ENCODE measurements at regions not wholly inside any gene's neighbourhood (a gene's known extent, or its start where the extent isn't known, plus 50 kb on each side); places are given as distances from the start of the nearest gene placed in this dataset.

DNA sequence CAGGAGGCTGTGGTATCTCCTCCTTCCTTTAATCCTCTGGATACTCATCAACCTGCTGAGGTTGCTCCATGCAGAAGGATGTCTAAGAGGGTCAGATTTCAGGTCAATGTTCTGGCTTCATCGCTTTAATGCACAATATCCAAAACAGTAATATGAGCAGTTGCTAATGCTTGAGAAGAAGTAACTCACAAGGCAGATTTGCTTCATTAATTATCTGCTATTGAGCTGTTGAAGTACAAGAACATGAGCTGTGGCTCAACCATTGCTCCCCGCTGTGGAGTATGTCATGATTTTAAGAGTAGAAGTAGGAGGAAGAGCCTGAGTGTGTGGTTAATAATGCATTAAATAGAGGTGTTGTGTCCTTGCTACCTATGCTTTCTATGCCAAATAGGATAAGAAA lies 1412.9 kb upstream of the ALCAM start:
- Histone ChIP-seq H3K4me3 (ENCODE audit: low read length in 2 of 2) (no peak overlapping the region), H2BK5ac (ENCODE audit: low read length) (no peak overlapping the region), H3K79me1 (ENCODE audit: low read depth, low read length) (no peaks in the 10 kb centered on the region), H3K18ac (ENCODE audit: low read length) (no peak overlapping the region), H3K14ac (ENCODE audit: low read length) (no peak overlapping the region), H3K4me2 (ENCODE audit: insufficient read depth, low read length, poor library complexity, severe bottlenecking) (no peak overlapping the region), H3K36me3 (replicated peaks in 1 of 2; ENCODE audit: control insufficient read depth in 2 of 2, insufficient read depth in 2 of 2, low read length in 2 of 2) (no peaks in the 10 kb centered on the region), H3K4ac (ENCODE audit: low read length) (no peak overlapping the region), H3K9ac (ENCODE audit: low read depth, low read length, poor library complexity) (no peak overlapping the region), H2BK15ac (ENCODE audit: low read length) (no peak overlapping the region), H2BK120ac (ENCODE audit: low read depth, low read length) (no peak overlapping the region), H2AFZ (ENCODE audit: low read length) (no peak overlapping the region), H2AK5ac (ENCODE audit: low read depth, low read length) (no peak overlapping the region), H4K8ac (ENCODE audit: low read depth, low read length) (no peak overlapping the region), H3K9me3 (replicated peaks in 1 of 2; ENCODE audit: control insufficient read depth in 2 of 2, insufficient read depth in 1 of 2, low read depth in 1 of 2, low read length in 2 of 2) (no peaks in the 10 kb centered on the region), H3K23ac (ENCODE audit: low read depth, low read length, poor library complexity) (no peak overlapping the region), H2BK12ac (ENCODE audit: low read length) (no peak overlapping the region), H3K27ac (replicated peaks; ENCODE audit: low read length) (no peak overlapping the region), H3K4me1 (ENCODE audit: control insufficient read depth in 2 of 2, insufficient read depth in 1 of 2, low read depth in 1 of 2, low read length in 2 of 2) (no peaks in the 10 kb centered on the region), H4K91ac (ENCODE audit: low read depth, low read length, poor library complexity) (no peak overlapping the region), H3K27me3 (ENCODE audit: control insufficient read depth in 3 of 3, insufficient read depth in 3 of 3, low read depth in 1 of 3, low read length in 3 of 3) (no peaks in the 10 kb centered on the region)
- no CpG with 5 or more reads among the region's 2 CpGs for WGBS, 2 donors (ENCODE audit: extremely low coverage in 2 of 2, insufficient read length in 2 of 2, insufficient replicate concordance in 1 of 2)
- no peak for DNase-seq (ENCODE audit: low spot score)

DNA sequence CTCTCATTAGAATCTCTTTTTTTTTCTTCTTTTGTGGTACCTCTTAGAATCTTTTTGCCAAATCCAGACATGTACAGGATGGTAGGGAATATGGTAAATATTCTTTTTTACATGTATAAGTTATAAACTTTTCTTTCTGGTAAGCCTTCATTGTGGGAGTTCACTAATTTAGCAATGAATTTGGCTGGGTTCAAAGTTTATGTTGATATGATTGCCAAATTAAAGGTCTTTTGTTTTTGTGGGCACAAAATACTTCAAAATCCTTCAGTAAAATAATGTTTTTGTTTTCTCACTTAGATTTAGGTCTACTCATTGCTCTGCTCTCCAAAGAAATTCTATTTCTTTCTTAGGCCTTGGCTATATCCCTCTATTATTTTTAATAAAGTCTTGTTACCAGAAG lies 1405.9 kb upstream of the ALCAM start:
- no peak overlapping the region for H3K14ac ChIP-seq (ENCODE audit: low read length)
- no peak overlapping the region for H2BK120ac ChIP-seq (ENCODE audit: low read depth, low read length)
- H2AK5ac ChIP-seq (ENCODE audit: low read depth, low read length): no peak overlapping the region
- H2BK15ac ChIP-seq (ENCODE audit: low read length): no peak overlapping the region
- peaks cover 0 to 3% of the 10 kb centered on the region in 2 donors for H3K4me1 ChIP-seq (ENCODE audit: control insufficient read depth in 2 of 2, insufficient read depth in 1 of 2, low read depth in 1 of 2, low read length in 2 of 2)
- no peaks in the 10 kb centered on the region for H3K36me3 ChIP-seq (replicated peaks in 1 of 2; ENCODE audit: control insufficient read depth in 2 of 2, insufficient read depth in 2 of 2, low read length in 2 of 2)
- no peaks in the 10 kb centered on the region for H3K9me3 ChIP-seq (replicated peaks in 1 of 2; ENCODE audit: control insufficient read depth in 2 of 2, insufficient read depth in 1 of 2, low read depth in 1 of 2, low read length in 2 of 2)
- H3K18ac ChIP-seq (ENCODE audit: low read length): no peak overlapping the region
- H3K27ac ChIP-seq (replicated peaks; ENCODE audit: low read length): no peak overlapping the region
- H4K91ac ChIP-seq (ENCODE audit: low read depth, low read length, poor library complexity): no peak overlapping the region
- no peak overlapping the region for H3K4me3 ChIP-seq (ENCODE audit: low read length in 2 of 2)
- no peak overlapping the region for H4K8ac ChIP-seq (ENCODE audit: low read depth, low read length)
- no peaks in the 10 kb centered on the region for H3K27me3 ChIP-seq (ENCODE audit: control insufficient read depth in 3 of 3, insufficient read depth in 3 of 3, low read depth in 1 of 3, low read length in 3 of 3)
- no peak overlapping the region for H3K23ac ChIP-seq (ENCODE audit: low read depth, low read length, poor library complexity)
- no peak for DNase-seq (ENCODE audit: low spot score)
- no peak overlapping the region for H2AFZ ChIP-seq (ENCODE audit: low read length)
- no peak overlapping the region for H3K4me2 ChIP-seq (ENCODE audit: insufficient read depth, low read length, poor library complexity, severe bottlenecking)
- no peak overlapping the region for H2BK12ac ChIP-seq (ENCODE audit: low read length)
- H3K4ac ChIP-seq (ENCODE audit: low read length): no peak overlapping the region
- no peaks in the 10 kb centered on the region for H3K79me1 ChIP-seq (ENCODE audit: low read depth, low read length)
- no peak overlapping the region for H3K9ac ChIP-seq (ENCODE audit: low read depth, low read length, poor library complexity)
- H2BK5ac ChIP-seq (ENCODE audit: low read length): no peak overlapping the region

DNA sequence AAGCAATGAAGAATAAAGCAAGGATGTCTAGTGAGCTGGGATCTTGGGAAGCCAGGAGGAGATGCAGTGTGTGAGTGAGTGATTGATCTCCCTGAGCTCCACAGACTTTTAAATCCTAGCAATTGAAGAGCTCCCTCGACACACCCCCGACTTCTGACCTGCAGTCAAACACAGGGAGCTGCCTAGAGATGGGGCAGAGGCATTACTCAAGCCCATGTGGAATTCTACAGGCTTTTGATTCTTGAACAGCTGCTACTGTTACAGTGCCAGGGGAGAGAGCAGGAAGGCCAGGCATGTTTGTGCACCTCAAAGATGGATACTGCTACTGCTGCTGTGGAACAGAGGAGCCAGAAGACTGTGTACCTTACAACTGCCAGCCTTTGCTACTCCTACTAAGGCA lies 1403.1 kb upstream of the ALCAM start:
- no CpG with 5 or more reads among the region's 2 CpGs for WGBS, 2 donors (ENCODE audit: extremely low coverage in 2 of 2, insufficient read length in 2 of 2, insufficient replicate concordance in 1 of 2)
- no peak overlapping the region for H2BK120ac ChIP-seq (ENCODE audit: low read depth, low read length)

DNA sequence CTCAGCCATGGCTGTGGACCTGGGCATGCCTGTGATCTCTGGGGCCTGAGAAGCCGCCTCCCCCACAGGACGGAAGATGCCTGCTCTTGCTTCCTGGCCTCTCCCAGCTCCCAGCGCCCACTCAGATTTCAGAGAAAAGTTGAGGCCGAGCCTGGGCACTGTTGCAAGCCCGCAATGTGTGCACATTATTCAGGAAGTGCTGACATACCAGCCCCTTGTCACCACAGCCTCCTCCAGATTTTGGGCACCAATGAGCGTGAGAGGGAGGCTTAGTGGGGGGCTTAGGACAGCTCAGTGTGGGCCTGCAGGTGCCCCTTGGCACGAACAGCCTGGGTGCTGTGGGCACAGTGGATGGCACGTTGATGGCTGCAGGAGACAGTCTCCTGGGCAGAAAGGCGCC lies 1400.9 kb upstream of the ALCAM start:
- Histone ChIP-seq H3K14ac (ENCODE audit: low read length) (no peak overlapping the region), H3K27ac (replicated peaks; ENCODE audit: low read length) (no peak overlapping the region), H2AFZ (ENCODE audit: low read length) (no peak overlapping the region), H3K4me2 (ENCODE audit: insufficient read depth, low read length, poor library complexity, severe bottlenecking) (no peak overlapping the region), H4K91ac (ENCODE audit: low read depth, low read length, poor library complexity) (no peak overlapping the region), H3K18ac (ENCODE audit: low read length) (no peak overlapping the region), H3K4me1 (ENCODE audit: control insufficient read depth in 2 of 2, insufficient read depth in 1 of 2, low read depth in 1 of 2, low read length in 2 of 2) (peaks cover 0 to 3% of the 10 kb centered on the region in 2 donors), H3K27me3 (ENCODE audit: control insufficient read depth in 3 of 3, insufficient read depth in 3 of 3, low read depth in 1 of 3, low read length in 3 of 3) (no peaks in the 10 kb centered on the region), H2BK5ac (ENCODE audit: low read length) (no peak overlapping the region), H2BK12ac (ENCODE audit: low read length) (no peak overlapping the region), H3K79me1 (ENCODE audit: low read depth, low read length) (no peaks in the 10 kb centered on the region), H2BK120ac (ENCODE audit: low read depth, low read length) (no peak overlapping the region), H3K36me3 (replicated peaks in 1 of 2; ENCODE audit: control insufficient read depth in 2 of 2, insufficient read depth in 2 of 2, low read length in 2 of 2) (no peaks in the 10 kb centered on the region), H3K4ac (ENCODE audit: low read length) (no peak overlapping the region), H4K8ac (ENCODE audit: low read depth, low read length) (no peak overlapping the region), H3K9me3 (replicated peaks in 1 of 2; ENCODE audit: control insufficient read depth in 2 of 2, insufficient read depth in 1 of 2, low read depth in 1 of 2, low read length in 2 of 2) (no peaks in the 10 kb centered on the region), H2BK15ac (ENCODE audit: low read length) (no peak overlapping the region), H3K4me3 (ENCODE audit: low read length in 2 of 2) (no peak overlapping the region), H3K9ac (ENCODE audit: low read depth, low read length, poor library complexity) (no peak overlapping the region), H3K23ac (ENCODE audit: low read depth, low read length, poor library complexity) (no peak overlapping the region), H2AK5ac (ENCODE audit: low read depth, low read length) (no peak overlapping the region)
- no peak for DNase-seq (ENCODE audit: low spot score)
- WGBS, 2 donors (ENCODE audit: extremely low coverage in 2 of 2, insufficient read length in 2 of 2, insufficient replicate concordance in 1 of 2): no CpG with 5 or more reads among the region's 9 CpGs

More for the DNA sequence above, 1403.1 kb upstream of the ALCAM start:
- Histone ChIP-seq H3K79me1 (ENCODE audit: low read depth, low read length) (no peaks in the 10 kb centered on the region), H3K14ac (ENCODE audit: low read length) (no peak overlapping the region), H3K23ac (ENCODE audit: low read depth, low read length, poor library complexity) (no peak overlapping the region), H3K18ac (ENCODE audit: low read length) (no peak overlapping the region), H3K27me3 (ENCODE audit: control insufficient read depth in 3 of 3, insufficient read depth in 3 of 3, low read depth in 1 of 3, low read length in 3 of 3) (no peaks in the 10 kb centered on the region), H4K91ac (ENCODE audit: low read depth, low read length, poor library complexity) (no peak overlapping the region), H2BK12ac (ENCODE audit: low read length) (no peak overlapping the region), H3K4me1 (ENCODE audit: control insufficient read depth in 2 of 2, insufficient read depth in 1 of 2, low read depth in 1 of 2, low read length in 2 of 2) (peaks cover 0 to 3% of the 10 kb centered on the region in 2 donors), H3K9me3 (replicated peaks in 1 of 2; ENCODE audit: control insufficient read depth in 2 of 2, insufficient read depth in 1 of 2, low read depth in 1 of 2, low read length in 2 of 2) (no peaks in the 10 kb centered on the region), H3K4me3 (ENCODE audit: low read length in 2 of 2) (no peak overlapping the region), H3K4me2 (ENCODE audit: insufficient read depth, low read length, poor library complexity, severe bottlenecking) (no peak overlapping the region), H4K8ac (ENCODE audit: low read depth, low read length) (no peak overlapping the region), H3K36me3 (replicated peaks in 1 of 2; ENCODE audit: control insufficient read depth in 2 of 2, insufficient read depth in 2 of 2, low read length in 2 of 2) (no peaks in the 10 kb centered on the region), H2AFZ (ENCODE audit: low read length) (no peak overlapping the region), H3K9ac (ENCODE audit: low read depth, low read length, poor library complexity) (no peak overlapping the region), H2BK15ac (ENCODE audit: low read length) (no peak overlapping the region), H3K4ac (ENCODE audit: low read length) (no peak overlapping the region), H2BK5ac (ENCODE audit: low read length) (no peak overlapping the region), H2AK5ac (ENCODE audit: low read depth, low read length) (no peak overlapping the region), H3K27ac (replicated peaks; ENCODE audit: low read length) (no peak overlapping the region)
- DNase-seq (ENCODE audit: low spot score): no peak
